Keratinocyte (primary cell): ENCODE measurements at regions not wholly inside any gene's neighbourhood (a gene's known extent, or its start where the extent isn't known, plus 50 kb on each side); places are given as distances from the start of the nearest gene placed in this dataset.

ENCODE experiments used
- small RNA-seq, 3 experiments: library from RNA; depleted of rRNA; stranded (forward); fragments of <200 nt; gene quantifications; one replicate each; pipeline ENCODE3, GENCODE V24; 2012; ENCODE audit warnings: low read depth in 3 of 3, low replicate concordance in 1 of 3; ENCODE audit not compliant: insufficient read length in 3 of 3

Small RNA genes lying in the stretch of these regions (small RNA-seq; reads per million reads assigned to genes)
- gene RNA5SP516, result 0 reads per million in 3 experiments
